Astrocyte (in vitro differentiated cells and primary cell): ENCODE measurements at regions not wholly inside any gene's neighbourhood (a gene's known extent, or its start where the extent isn't known, plus 50 kb on each side); places are given as distances from the start of the nearest gene placed in this dataset.

Experiments used
- DNase-seq: peaks from one replicate; pipeline ENCODE4 v3.0.0-alpha.2; 2010; ENCODE audit warnings: low read depth
- FAIRE-seq: peaks from 2 replicates; lab custom pipeline; 2011; peaks lifted over from hg19 to GRCh38; lab: Jason Lieb, UNC
- H2AFZ ChIP-seq: 2 replicates; pipeline ENCODE4 v1.6.0; 2012; ENCODE audit warnings: low read depth, low read length, inconsistent platforms
- H3K27ac ChIP-seq: 2 replicates; pipeline ENCODE4 v1.5.1; 2011; ENCODE audit warnings: low read depth, low read length, inconsistent platforms
- H3K27me3 ChIP-seq: 2 replicates; pipeline ENCODE4 v1.6.0; 2011; ENCODE audit warnings: low read length, inconsistent platforms; ENCODE audit not compliant: insufficient read depth
- H3K36me3 ChIP-seq: 2 replicates; pipeline ENCODE4 v1.5.1; 2011; ENCODE audit warnings: low read length, inconsistent platforms; ENCODE audit not compliant: insufficient read depth
- H3K4me1 ChIP-seq: 2 replicates; pipeline ENCODE4 v1.5.1; 2011; ENCODE audit warnings: low read length, inconsistent platforms; ENCODE audit not compliant: insufficient read depth
- H3K4me2 ChIP-seq: 2 replicates; pipeline ENCODE4 v1.6.0; 2012; ENCODE audit warnings: low read length, inconsistent platforms
- H3K4me3 ChIP-seq: 2 replicates; pipeline ENCODE4 v1.5.1; 2011; ENCODE audit warnings: low read depth, mild to moderate bottlenecking, low read length, inconsistent platforms; ENCODE audit not compliant: insufficient read depth
- H3K79me2 ChIP-seq: 2 replicates; pipeline ENCODE4 v1.6.0; 2012; ENCODE audit warnings: mild to moderate bottlenecking, low read length, inconsistent platforms; ENCODE audit not compliant: insufficient read depth
- H3K9ac ChIP-seq: 2 replicates; pipeline ENCODE4 v1.6.0; 2012; ENCODE audit warnings: mild to moderate bottlenecking, low read length, inconsistent platforms
- H3K9me3 ChIP-seq: 2 replicates; pipeline ENCODE4 v1.5.1; 2012; ENCODE audit warnings: low read depth, mild to moderate bottlenecking, low read length, inconsistent platforms; ENCODE audit not compliant: insufficient read depth
- H4K20me1 ChIP-seq: 2 replicates; pipeline ENCODE4 v1.6.0; 2012; ENCODE audit warnings: low read length, inconsistent platforms; ENCODE audit not compliant: insufficient read depth
- H3K27ac Mint-ChIP-seq: one replicate; pipeline ENCODE4 v1.8.0; 2021; ENCODE audit warnings: mild to moderate bottlenecking, mixed read lengths; ENCODE audit not compliant: unreplicated experiment
- H3K27me3 Mint-ChIP-seq: one replicate; pipeline ENCODE4 v1.8.0; 2021; ENCODE audit warnings: low read depth, mixed read lengths; ENCODE audit not compliant: unreplicated experiment
- H3K36me3 Mint-ChIP-seq: one replicate; pipeline ENCODE4 v1.8.0; 2021; ENCODE audit warnings: low read depth, mixed read lengths; ENCODE audit not compliant: unreplicated experiment
- H3K4me1 Mint-ChIP-seq: one replicate; pipeline ENCODE4 v1.8.0; 2021; ENCODE audit warnings: low read depth, mixed read lengths; ENCODE audit not compliant: unreplicated experiment
- H3K4me3 Mint-ChIP-seq: one replicate; pipeline ENCODE4 v1.8.0; 2021; ENCODE audit warnings: mild to moderate bottlenecking, moderate library complexity, mixed read lengths; ENCODE audit not compliant: unreplicated experiment
- H3K9me3 Mint-ChIP-seq: one replicate; pipeline ENCODE4 v1.8.0; 2021; ENCODE audit warnings: mild to moderate bottlenecking, mixed read lengths; ENCODE audit not compliant: unreplicated experiment
- CTCF ChIP-seq: IDR thresholded peaks from 2 replicates; pipeline ENCODE4 v1.5.1; 2011; ENCODE audit warnings: low read depth, mild to moderate bottlenecking, inconsistent platforms, low read length, moderate library complexity; ENCODE audit not compliant: insufficient read depth
- EZH2 ChIP-seq: IDR thresholded peaks from 2 replicates; pipeline ENCODE4 v1.6.1; 2012; ENCODE audit warnings: mild to moderate bottlenecking, low read length, inconsistent platforms; ENCODE audit not compliant: insufficient read depth

GRCh38 chr6:71482742-71483141 is 194.1 kb downstream of the OGFRL1 start:
- no peak overlapping the region for H3K27ac ChIP-seq
- no peaks in the 10 kb centered on the region for H4K20me1 ChIP-seq
- no peak overlapping the region for H3K27ac Mint-ChIP-seq
- H3K4me3 ChIP-seq: no peak overlapping the region
- no peaks in the 10 kb centered on the region for H3K36me3 ChIP-seq
- peaks cover 31% of the 10 kb centered on the region for H3K4me1 ChIP-seq
- no peak for DNase-seq
- FAIRE-seq: no peak
- H3K4me2 ChIP-seq: no peak overlapping the region
- H3K9me3 ChIP-seq: no peaks in the 10 kb centered on the region
- no peaks in the 10 kb centered on the region for H3K27me3 Mint-ChIP-seq
- no peak overlapping the region for H3K4me3 Mint-ChIP-seq
- no peaks in the 10 kb centered on the region for H3K9me3 Mint-ChIP-seq
- no peaks in the 10 kb centered on the region for H3K79me2 ChIP-seq
- TF ChIP-seq CTCF (peak; percentile 13), EZH2 (no peak)
- peaks cover 64% of the 10 kb centered on the region for H3K4me1 Mint-ChIP-seq
- no peaks in the 10 kb centered on the region for H3K27me3 ChIP-seq
- H3K9ac ChIP-seq: no peak overlapping the region
- H3K36me3 Mint-ChIP-seq: no peaks in the 10 kb centered on the region
- H2AFZ ChIP-seq: no peak overlapping the region

GRCh38 chr6:71486461-71486860 is 197.8 kb downstream of the OGFRL1 start:
- Mint-ChIP-seq H3K27me3 (no peaks in the 10 kb centered on the region), H3K27ac (no peak overlapping the region), H3K36me3 (no peaks in the 10 kb centered on the region), H3K4me3 (no peak overlapping the region), H3K4me1 (peaks cover 62% of the 10 kb centered on the region), H3K9me3 (no peaks in the 10 kb centered on the region)
- H3K9ac ChIP-seq: no peak overlapping the region
- TF ChIP-seq EZH2: no peak
- no peak for TF ChIP-seq CTCF
- no peaks in the 10 kb centered on the region for H3K79me2 ChIP-seq
- no peaks in the 10 kb centered on the region for H4K20me1 ChIP-seq
- H3K27ac ChIP-seq: no peak overlapping the region
- DNase-seq: peak; percentile 64
- H3K36me3 ChIP-seq: no peaks in the 10 kb centered on the region
- H3K27me3 ChIP-seq: no peaks in the 10 kb centered on the region
- no peak overlapping the region for H3K4me3 ChIP-seq
- H3K4me1 ChIP-seq: peaks cover 21% of the 10 kb centered on the region
- no peak overlapping the region for H3K4me2 ChIP-seq
- H3K9me3 ChIP-seq: no peaks in the 10 kb centered on the region
- H2AFZ ChIP-seq: no peak overlapping the region
- FAIRE-seq: peak; percentile 47

GRCh38 chr6:71488186-71488585 is 199.6 kb downstream of the OGFRL1 start:
- Histone ChIP-seq H3K9me3 (no peaks in the 10 kb centered on the region), H3K4me2 (no peak overlapping the region), H3K9ac (no peak overlapping the region), H4K20me1 (no peaks in the 10 kb centered on the region), H3K27me3 (no peaks in the 10 kb centered on the region), H2AFZ (no peak overlapping the region), H3K79me2 (no peaks in the 10 kb centered on the region), H3K27ac (no peak overlapping the region), H3K36me3 (no peaks in the 10 kb centered on the region), H3K4me1 (peaks cover 16% of the 10 kb centered on the region), H3K4me3 (no peak overlapping the region)
- Mint-ChIP-seq H3K27ac (peak overlapping the region; percentile 62), H3K9me3 (no peaks in the 10 kb centered on the region), H3K36me3 (no peaks in the 10 kb centered on the region), H3K4me1 (peaks cover 47% of the 10 kb centered on the region), H3K4me3 (no peak overlapping the region), H3K27me3 (no peaks in the 10 kb centered on the region)
- FAIRE-seq (peak; percentile 17), DNase-seq (no peak)
- no peak for TF ChIP-seq CTCF
- TF ChIP-seq EZH2: no peak
